ES-I3 (cell line): ENCODE measurements at regions not wholly inside any gene's neighbourhood (a gene's known extent, or its start where the extent isn't known, plus 50 kb on each side); places are given as distances from the start of the nearest gene placed in this dataset.

Experiments
- H3K36me3 ChIP-seq: 2 replicates; pipeline ENCODE4 v1.6.1; 2013; ENCODE audit warnings: mild to moderate bottlenecking, low read length, control low read depth, moderate library complexity; ENCODE audit not compliant: insufficient read depth
- H3K4me1 ChIP-seq: 2 replicates; pipeline ENCODE4 v1.6.1; 2013; ENCODE audit warnings: mild to moderate bottlenecking, control low read depth, low read length; ENCODE audit not compliant: insufficient read depth
- H3K9ac ChIP-seq: 2 replicates; pipeline ENCODE4 v1.6.1; 2013; ENCODE audit warnings: low read depth, mild to moderate bottlenecking, low read length, moderate library complexity
- H3K9me3 ChIP-seq: 2 replicates; pipeline ENCODE4 v1.6.1; 2013; ENCODE audit warnings: mild to moderate bottlenecking, low read length, moderate library complexity; ENCODE audit not compliant: control insufficient read depth, insufficient read depth

GRCh38 chr9:73219985-73220626 is 68.4 kb downstream of the ANXA1 start:
- H3K4me1 ChIP-seq = peaks cover 13% of the 10 kb centered on the region; the same call in 1 of the 2 replicates
- H3K9ac ChIP-seq = no peak overlapping the region
- H3K36me3 ChIP-seq = no peaks in the 10 kb centered on the region
- peaks cover 7% of the 10 kb centered on the region; the same call in 1 of the 2 replicates for H3K9me3 ChIP-seq

GRCh38 chr9:73223594-73223993 is 71.9 kb downstream of the ANXA1 start:
- Histone ChIP-seq H3K36me3 (no peaks in the 10 kb centered on the region), H3K9me3 (peaks cover 7% of the 10 kb centered on the region; the same call in 1 of the 2 replicates), H3K9ac (no peak overlapping the region), H3K4me1 (no peaks in the 10 kb centered on the region)

- Histone ChIP-seq H3K36me3 (no peaks in the 10 kb centered on the region), H3K4me1 (no peaks in the 10 kb centered on the region), H3K9ac (no peak overlapping the region), H3K9me3 (no peaks in the 10 kb centered on the region)
Measured at GRCh38 chr9:73229543-73229942, 77.9 kb downstream of the ANXA1 start.

GRCh38 chr9:73230251-73230650 is 78.6 kb downstream of the ANXA1 start:
- H3K4me1 ChIP-seq = no peaks in the 10 kb centered on the region
- H3K36me3 ChIP-seq = no peaks in the 10 kb centered on the region
- no peak overlapping the region for H3K9ac ChIP-seq
- no peaks in the 10 kb centered on the region for H3K9me3 ChIP-seq

GRCh38 chr9:73231203-73231602 is 79.5 kb downstream of the ANXA1 start:
- no peaks in the 10 kb centered on the region for H3K36me3 ChIP-seq
- no peaks in the 10 kb centered on the region for H3K4me1 ChIP-seq
- H3K9me3 ChIP-seq = no peaks in the 10 kb centered on the region
- H3K9ac ChIP-seq = no peak overlapping the region

- Histone ChIP-seq H3K9ac (no peak overlapping the region), H3K36me3 (no peaks in the 10 kb centered on the region), H3K4me1 (no peaks in the 10 kb centered on the region), H3K9me3 (no peaks in the 10 kb centered on the region)
Measured at GRCh38 chr9:73233359-73234007, 81.8 kb downstream of the ANXA1 start.

GRCh38 chr9:73234008-73234360 is 82.3 kb downstream of the ANXA1 start:
- Histone ChIP-seq H3K9me3 (no peaks in the 10 kb centered on the region), H3K9ac (no peak overlapping the region), H3K36me3 (no peaks in the 10 kb centered on the region), H3K4me1 (no peaks in the 10 kb centered on the region)

GRCh38 chr9:73237140-73237539 is 85.5 kb downstream of the ANXA1 start:
- Histone ChIP-seq H3K36me3 (no peaks in the 10 kb centered on the region), H3K4me1 (peaks cover 5% of the 10 kb centered on the region; the same call in 1 of the 2 replicates), H3K9ac (no peak overlapping the region), H3K9me3 (no peaks in the 10 kb centered on the region)

- peaks cover 5% of the 10 kb centered on the region; the same call in 1 of the 2 replicates for H3K4me1 ChIP-seq
- H3K9ac ChIP-seq = no peak overlapping the region
- no peaks in the 10 kb centered on the region for H3K9me3 ChIP-seq
- H3K36me3 ChIP-seq = no peaks in the 10 kb centered on the region
Measured at GRCh38 chr9:73239570-73240265, 88.1 kb downstream of the ANXA1 start.

- peaks cover 5% of the 10 kb centered on the region; the same call in 1 of the 2 replicates for H3K4me1 ChIP-seq
- no peak overlapping the region for H3K9ac ChIP-seq
- H3K9me3 ChIP-seq = no peaks in the 10 kb centered on the region
- H3K36me3 ChIP-seq = no peaks in the 10 kb centered on the region
Measured at GRCh38 chr9:73243078-73243477, 91.4 kb downstream of the ANXA1 start.

GRCh38 chr9:73259086-73259696 is 107.5 kb downstream of the ANXA1 start:
- Histone ChIP-seq H3K9me3 (no peaks in the 10 kb centered on the region; the same call in 1 of the 2 replicates), H3K36me3 (no peaks in the 10 kb centered on the region), H3K9ac (no peak overlapping the region), H3K4me1 (no peaks in the 10 kb centered on the region)

- Histone ChIP-seq H3K9me3 (no peaks in the 10 kb centered on the region), H3K4me1 (no peaks in the 10 kb centered on the region)
Measured at GRCh38 chr9:73260506-73260905, 108.8 kb downstream of the ANXA1 start.

GRCh38 chr9:73264631-73265030 is 113.0 kb downstream of the ANXA1 start:
- Histone ChIP-seq H3K9ac (no peak overlapping the region), H3K4me1 (no peaks in the 10 kb centered on the region), H3K36me3 (no peaks in the 10 kb centered on the region), H3K9me3 (no peaks in the 10 kb centered on the region)

More at GRCh38 chr9:73260506-73260905, 108.8 kb downstream of the ANXA1 start:
- H3K9ac ChIP-seq = no peak overlapping the region
- no peaks in the 10 kb centered on the region for H3K36me3 ChIP-seq

GRCh38 chr9:73265876-73266275 is 114.2 kb downstream of the ANXA1 start:
- H3K9ac ChIP-seq = no peak overlapping the region
- H3K4me1 ChIP-seq = peaks cover under 1% of the 10 kb centered on the region; the same call in 1 of the 2 replicates
- no peaks in the 10 kb centered on the region for H3K36me3 ChIP-seq
- no peaks in the 10 kb centered on the region for H3K9me3 ChIP-seq
